ENCODE measurements at regions not wholly inside any gene's neighbourhood (a gene's known extent, or its start where the extent isn't known, plus 50 kb on each side); places are given as distances from the start of the nearest gene placed in this dataset.

DNA sequence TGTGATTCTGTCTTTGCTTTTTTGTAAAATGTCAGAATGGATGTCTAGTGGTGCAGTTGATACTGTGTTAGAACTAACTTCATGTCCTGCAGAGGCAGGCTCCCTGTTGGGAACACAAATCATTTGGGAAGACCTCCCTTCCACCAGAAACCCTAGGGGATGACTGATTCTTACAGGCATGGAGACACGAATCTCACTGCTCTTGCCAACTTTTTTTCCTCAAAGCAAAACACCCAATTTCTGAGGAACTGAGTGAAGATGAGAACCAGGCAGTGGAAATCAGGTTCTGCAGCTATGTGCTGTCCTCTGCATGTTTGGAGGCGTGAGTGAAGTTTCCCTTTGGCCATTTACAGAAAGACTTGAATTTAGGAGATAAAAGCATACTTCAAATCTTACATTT is 87.5 kb upstream of the CSNK1A1L start:
- Mint-ChIP-seq H3K27me3 (ENCODE audit: insufficient read depth, low read depth, poor library complexity) (no peaks in the 10 kb centered on the region), H3K4me3 (no peak overlapping the region), H3K36me3 (ENCODE audit: low read depth) (no peaks in the 10 kb centered on the region), H3K27ac (no peak overlapping the region), H3K4me1 (peaks cover 2% of the 10 kb centered on the region; the same call in 1 of the 3 replicates), H3K9me3 (peaks cover 5% of the 10 kb centered on the region; the same call in 1 of the 3 replicates)
- H3K27me3 ChIP-seq (ENCODE audit: insufficient read depth): no peaks in the 10 kb centered on the region
- no peak for TF ChIP-seq STAT1 (IDR thresholded peaks at IDR 0.05; ENCODE audit: unreplicated experiment)
- TF ChIP-seq, protein P1, sequence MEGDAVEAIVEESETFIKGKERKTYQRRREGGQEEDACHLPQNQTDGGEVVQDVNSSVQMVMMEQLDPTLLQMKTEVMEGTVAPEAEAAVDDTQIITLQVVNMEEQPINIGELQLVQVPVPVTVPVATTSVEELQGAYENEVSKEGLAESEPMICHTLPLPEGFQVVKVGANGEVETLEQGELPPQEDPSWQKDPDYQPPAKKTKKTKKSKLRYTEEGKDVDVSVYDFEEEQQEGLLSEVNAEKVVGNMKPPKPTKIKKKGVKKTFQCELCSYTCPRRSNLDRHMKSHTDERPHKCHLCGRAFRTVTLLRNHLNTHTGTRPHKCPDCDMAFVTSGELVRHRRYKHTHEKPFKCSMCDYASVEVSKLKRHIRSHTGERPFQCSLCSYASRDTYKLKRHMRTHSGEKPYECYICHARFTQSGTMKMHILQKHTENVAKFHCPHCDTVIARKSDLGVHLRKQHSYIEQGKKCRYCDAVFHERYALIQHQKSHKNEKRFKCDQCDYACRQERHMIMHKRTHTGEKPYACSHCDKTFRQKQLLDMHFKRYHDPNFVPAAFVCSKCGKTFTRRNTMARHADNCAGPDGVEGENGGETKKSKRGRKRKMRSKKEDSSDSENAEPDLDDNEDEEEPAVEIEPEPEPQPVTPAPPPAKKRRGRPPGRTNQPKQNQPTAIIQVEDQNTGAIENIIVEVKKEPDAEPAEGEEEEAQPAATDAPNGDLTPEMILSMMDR (conservative IDR thresholded peaks at IDR 0.05; ENCODE audit: low read depth in 2 of 2): no peak
- TF ChIP-seq CREB1 (CRISPR knock-in tag; IDR thresholded peaks at IDR 0.05; ENCODE audit: low read depth): no peak
- no peak for TF ChIP-seq POLR2AphosphoS5 (IDR thresholded peaks at IDR 0.05; ENCODE audit: low read depth)
- TF ChIP-seq NANOG (IDR thresholded peaks at IDR 0.05; ENCODE audit: borderline replicate concordance): no peak
- TF ChIP-seq EZH2 (IDR thresholded peaks at IDR 0.05; ENCODE audit: low read depth, unreplicated experiment): no peak
- TF ChIP-seq EZH2phosphoT487 (IDR thresholded peaks at IDR 0.05; ENCODE audit: unreplicated experiment): no peak
- no peak for TF ChIP-seq ZNF114 (CRISPR knock-in tag; IDR thresholded peaks at IDR 0.05)
- TF ChIP-seq, protein P2, sequence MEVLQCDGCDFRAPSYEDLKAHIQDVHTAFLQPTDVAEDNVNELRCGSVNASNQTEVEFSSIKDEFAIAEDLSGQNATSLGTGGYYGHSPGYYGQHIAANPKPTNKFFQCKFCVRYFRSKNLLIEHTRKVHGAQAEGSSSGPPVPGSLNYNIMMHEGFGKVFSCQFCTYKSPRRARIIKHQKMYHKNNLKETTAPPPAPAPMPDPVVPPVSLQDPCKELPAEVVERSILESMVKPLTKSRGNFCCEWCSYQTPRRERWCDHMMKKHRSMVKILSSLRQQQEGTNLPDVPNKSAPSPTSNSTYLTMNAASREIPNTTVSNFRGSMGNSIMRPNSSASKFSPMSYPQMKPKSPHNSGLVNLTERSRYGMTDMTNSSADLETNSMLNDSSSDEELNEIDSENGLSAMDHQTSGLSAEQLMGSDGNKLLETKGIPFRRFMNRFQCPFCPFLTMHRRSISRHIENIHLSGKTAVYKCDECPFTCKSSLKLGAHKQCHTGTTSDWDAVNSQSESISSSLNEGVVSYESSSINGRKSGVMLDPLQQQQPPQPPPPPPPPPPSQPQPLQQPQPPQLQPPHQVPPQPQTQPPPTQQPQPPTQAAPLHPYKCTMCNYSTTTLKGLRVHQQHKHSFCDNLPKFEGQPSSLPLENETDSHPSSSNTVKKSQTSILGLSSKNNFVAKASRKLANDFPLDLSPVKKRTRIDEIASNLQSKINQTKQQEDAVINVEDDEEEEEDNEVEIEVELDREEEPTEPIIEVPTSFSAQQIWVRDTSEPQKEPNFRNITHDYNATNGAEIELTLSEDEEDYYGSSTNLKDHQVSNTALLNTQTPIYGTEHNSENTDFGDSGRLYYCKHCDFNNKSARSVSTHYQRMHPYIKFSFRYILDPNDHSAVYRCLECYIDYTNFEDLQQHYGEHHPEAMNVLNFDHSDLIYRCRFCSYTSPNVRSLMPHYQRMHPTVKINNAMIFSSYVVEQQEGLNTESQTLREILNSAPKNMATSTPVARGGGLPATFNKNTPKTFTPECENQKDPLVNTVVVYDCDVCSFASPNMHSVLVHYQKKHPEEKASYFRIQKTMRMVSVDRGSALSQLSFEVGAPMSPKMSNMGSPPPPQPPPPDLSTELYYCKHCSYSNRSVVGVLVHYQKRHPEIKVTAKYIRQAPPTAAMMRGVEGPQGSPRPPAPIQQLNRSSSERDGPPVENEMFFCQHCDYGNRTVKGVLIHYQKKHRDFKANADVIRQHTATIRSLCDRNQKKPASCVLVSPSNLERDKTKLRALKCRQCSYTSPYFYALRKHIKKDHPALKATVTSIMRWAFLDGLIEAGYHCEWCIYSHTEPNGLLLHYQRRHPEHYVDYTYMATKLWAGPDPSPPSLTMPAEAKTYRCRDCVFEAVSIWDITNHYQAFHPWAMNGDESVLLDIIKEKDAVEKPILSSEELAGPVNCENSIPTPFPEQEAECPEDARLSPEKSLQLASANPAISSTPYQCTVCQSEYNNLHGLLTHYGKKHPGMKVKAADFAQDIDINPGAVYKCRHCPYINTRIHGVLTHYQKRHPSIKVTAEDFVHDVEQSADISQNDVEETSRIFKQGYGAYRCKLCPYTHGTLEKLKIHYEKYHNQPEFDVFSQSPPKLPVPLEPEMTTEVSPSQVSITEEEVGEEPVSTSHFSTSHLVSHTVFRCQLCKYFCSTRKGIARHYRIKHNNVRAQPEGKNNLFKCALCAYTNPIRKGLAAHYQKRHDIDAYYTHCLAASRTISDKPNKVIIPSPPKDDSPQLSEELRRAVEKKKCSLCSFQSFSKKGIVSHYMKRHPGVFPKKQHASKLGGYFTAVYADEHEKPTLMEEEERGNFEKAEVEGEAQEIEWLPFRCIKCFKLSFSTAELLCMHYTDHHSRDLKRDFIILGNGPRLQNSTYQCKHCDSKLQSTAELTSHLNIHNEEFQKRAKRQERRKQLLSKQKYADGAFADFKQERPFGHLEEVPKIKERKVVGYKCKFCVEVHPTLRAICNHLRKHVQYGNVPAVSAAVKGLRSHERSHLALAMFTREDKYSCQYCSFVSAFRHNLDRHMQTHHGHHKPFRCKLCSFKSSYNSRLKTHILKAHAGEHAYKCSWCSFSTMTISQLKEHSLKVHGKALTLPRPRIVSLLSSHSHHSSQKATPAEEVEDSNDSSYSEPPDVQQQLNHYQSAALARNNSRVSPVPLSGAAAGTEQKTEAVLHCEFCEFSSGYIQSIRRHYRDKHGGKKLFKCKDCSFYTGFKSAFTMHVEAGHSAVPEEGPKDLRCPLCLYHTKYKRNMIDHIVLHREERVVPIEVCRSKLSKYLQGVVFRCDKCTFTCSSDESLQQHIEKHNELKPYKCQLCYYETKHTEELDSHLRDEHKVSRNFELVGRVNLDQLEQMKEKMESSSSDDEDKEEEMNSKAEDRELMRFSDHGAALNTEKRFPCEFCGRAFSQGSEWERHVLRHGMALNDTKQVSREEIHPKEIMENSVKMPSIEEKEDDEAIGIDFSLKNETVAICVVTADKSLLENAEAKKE (CRISPR knock-in tag; IDR thresholded peaks at IDR 0.05): no peak
- TF ChIP-seq ZNF331 (CRISPR knock-in tag; IDR thresholded peaks at IDR 0.05; ENCODE audit: low read depth): no peak
- TF ChIP-seq, protein P3, sequence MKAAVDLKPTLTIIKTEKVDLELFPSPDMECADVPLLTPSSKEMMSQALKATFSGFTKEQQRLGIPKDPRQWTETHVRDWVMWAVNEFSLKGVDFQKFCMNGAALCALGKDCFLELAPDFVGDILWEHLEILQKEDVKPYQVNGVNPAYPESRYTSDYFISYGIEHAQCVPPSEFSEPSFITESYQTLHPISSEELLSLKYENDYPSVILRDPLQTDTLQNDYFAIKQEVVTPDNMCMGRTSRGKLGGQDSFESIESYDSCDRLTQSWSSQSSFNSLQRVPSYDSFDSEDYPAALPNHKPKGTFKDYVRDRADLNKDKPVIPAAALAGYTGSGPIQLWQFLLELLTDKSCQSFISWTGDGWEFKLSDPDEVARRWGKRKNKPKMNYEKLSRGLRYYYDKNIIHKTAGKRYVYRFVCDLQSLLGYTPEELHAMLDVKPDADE (IDR thresholded peaks at IDR 0.05): no peak
- no peak for TF ChIP-seq JUNB (IDR thresholded peaks at IDR 0.05; ENCODE audit: unreplicated experiment)
- no peak for TF ChIP-seq REST (IDR thresholded peaks at IDR 0.05; ENCODE audit: unreplicated experiment)
- no peaks in the 10 kb centered on the region for H4K20me1 ChIP-seq (replicated peaks; ENCODE audit: insufficient read depth)
- H3K9me2 ChIP-seq (ENCODE audit: insufficient read depth): no peaks in the 10 kb centered on the region
- H3K4me1 ChIP-seq (ENCODE audit: insufficient read depth): no peaks in the 10 kb centered on the region
- no peak for ATAC-seq
- H3K79me2 ChIP-seq (replicated peaks; ENCODE audit: insufficient read depth): no peaks in the 10 kb centered on the region
- no peak overlapping the region for H3K27ac ChIP-seq (ENCODE audit: low read depth)
- no peaks in the 10 kb centered on the region for H3K36me3 ChIP-seq (ENCODE audit: insufficient read depth)
- no peaks in the 10 kb centered on the region for H3F3A ChIP-seq (replicated peaks; ENCODE audit: low read depth)
- no peak overlapping the region for H3K4me2 ChIP-seq
- no peak overlapping the region for H2AFZ ChIP-seq
- H3K4me3 ChIP-seq: no peak overlapping the region
- no peak for DNase-seq (ENCODE audit: low spot score)

Measured in GM23338 (cell line).